ENCODE measurements at regions not wholly inside any gene's neighbourhood (a gene's known extent, or its start where the extent isn't known, plus 50 kb on each side); places are given as distances from the start of the nearest gene placed in this dataset.
"Not testable (repeated sequence)": the region's sequence is repeated elsewhere in the genome, so short reads cannot be mapped to it uniquely, and the experiment has no call there.

DNA sequence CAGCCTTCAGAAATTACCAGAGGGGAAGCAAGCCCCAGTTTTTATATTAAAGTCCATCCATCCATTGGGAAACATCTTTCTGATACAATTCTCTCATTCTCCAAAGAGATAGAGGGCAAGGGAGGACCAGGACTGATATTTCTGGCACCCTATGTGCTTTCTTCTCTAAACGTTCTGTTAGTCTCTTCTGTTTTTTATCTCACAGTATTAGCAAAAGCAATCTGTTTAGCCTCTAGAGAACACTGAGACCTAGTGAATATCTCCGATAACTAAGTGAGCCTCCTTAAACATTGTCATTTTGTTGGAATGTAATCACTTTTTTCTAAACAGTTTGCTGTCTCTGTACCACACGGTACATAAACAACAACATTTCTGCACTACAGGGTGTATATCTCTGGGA is 464.6 kb downstream of the JRKL start:
- ChIA-PET POLR2A (no interaction called here), CTCF (no interaction called here)
- Histone ChIP-seq H3K27ac (ENCODE audit: low read length in 2 of 2) (no peak overlapping the region), H3K9me3 (ENCODE audit: control extremely low read depth in 1 of 3, control insufficient read depth in 2 of 3, insufficient read depth in 1 of 3, low read length in 2 of 3) (peaks cover 0 to 7% (median 0%) of the 10 kb centered on the region in 3 donors), H3K36me3 (replicated peaks in 1 of 2; ENCODE audit: control extremely low read depth in 1 of 2, control insufficient read depth in 1 of 2, extremely low read depth in 1 of 2, insufficient read depth in 2 of 2, low read length in 1 of 2) (no peaks in the 10 kb centered on the region), H3K79me2 (ENCODE audit: control insufficient read depth, insufficient read depth, low read length) (no peaks in the 10 kb centered on the region), H4K20me1 (ENCODE audit: control insufficient read depth, insufficient read depth, low read length, poor library complexity, severe bottlenecking) (no peaks in the 10 kb centered on the region), H3K4me2 (replicated peaks; ENCODE audit: low read depth, low read length, poor library complexity, severe bottlenecking) (no peak overlapping the region), H3K4me1 (ENCODE audit: control insufficient read depth in 2 of 2, insufficient read depth in 2 of 2, low read length in 2 of 2) (no peaks in the 10 kb centered on the region), H3K9ac (ENCODE audit: low read length) (no peak overlapping the region), H3K27me3 (replicated peaks in 1 of 4; ENCODE audit: control extremely low read depth in 1 of 4, control insufficient read depth in 3 of 4, insufficient read depth in 4 of 4, low read length in 3 of 4) (no peaks in the 10 kb centered on the region), H3K4me3 (ENCODE audit: control extremely low read depth in 1 of 5, extremely low read depth in 1 of 5, insufficient read depth in 1 of 5, low read depth in 2 of 5, low read length in 4 of 5) (no peak overlapping the region), H2AFZ (ENCODE audit: insufficient read depth, low read depth, low read length, poor library complexity, severe bottlenecking) (no peak overlapping the region)
- WGBS (ENCODE audit: insufficient coverage), result 71% methylated on average over 1 of the region's 3 CpGs
- intact Hi-C loops (cut with micrococcal nuclease), result no loop called here
- no peaks in the 10 kb centered on the region for H3K4me1 Mint-ChIP-seq
- peaks cover 4% of the 10 kb centered on the region for H3K9me3 Mint-ChIP-seq (ENCODE audit: insufficient read depth)
- H3K4me3 Mint-ChIP-seq, result no peak overlapping the region
- DNase-seq (no peak), ATAC-seq (ENCODE audit: low read depth) (no peak)
- no peak overlapping the region for H3K27ac Mint-ChIP-seq
- H3K27me3 Mint-ChIP-seq, result no peaks in the 10 kb centered on the region
- TF ChIP-seq, protein P1, sequence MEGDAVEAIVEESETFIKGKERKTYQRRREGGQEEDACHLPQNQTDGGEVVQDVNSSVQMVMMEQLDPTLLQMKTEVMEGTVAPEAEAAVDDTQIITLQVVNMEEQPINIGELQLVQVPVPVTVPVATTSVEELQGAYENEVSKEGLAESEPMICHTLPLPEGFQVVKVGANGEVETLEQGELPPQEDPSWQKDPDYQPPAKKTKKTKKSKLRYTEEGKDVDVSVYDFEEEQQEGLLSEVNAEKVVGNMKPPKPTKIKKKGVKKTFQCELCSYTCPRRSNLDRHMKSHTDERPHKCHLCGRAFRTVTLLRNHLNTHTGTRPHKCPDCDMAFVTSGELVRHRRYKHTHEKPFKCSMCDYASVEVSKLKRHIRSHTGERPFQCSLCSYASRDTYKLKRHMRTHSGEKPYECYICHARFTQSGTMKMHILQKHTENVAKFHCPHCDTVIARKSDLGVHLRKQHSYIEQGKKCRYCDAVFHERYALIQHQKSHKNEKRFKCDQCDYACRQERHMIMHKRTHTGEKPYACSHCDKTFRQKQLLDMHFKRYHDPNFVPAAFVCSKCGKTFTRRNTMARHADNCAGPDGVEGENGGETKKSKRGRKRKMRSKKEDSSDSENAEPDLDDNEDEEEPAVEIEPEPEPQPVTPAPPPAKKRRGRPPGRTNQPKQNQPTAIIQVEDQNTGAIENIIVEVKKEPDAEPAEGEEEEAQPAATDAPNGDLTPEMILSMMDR (IDR thresholded peaks at IDR 0.05), result no peak
- TF ChIP-seq EZH2 (IDR thresholded peaks at IDR 0.05; ENCODE audit: borderline replicate concordance, insufficient read depth, low read depth, low read length, poor library complexity, severe bottlenecking), result no peak

DNA sequence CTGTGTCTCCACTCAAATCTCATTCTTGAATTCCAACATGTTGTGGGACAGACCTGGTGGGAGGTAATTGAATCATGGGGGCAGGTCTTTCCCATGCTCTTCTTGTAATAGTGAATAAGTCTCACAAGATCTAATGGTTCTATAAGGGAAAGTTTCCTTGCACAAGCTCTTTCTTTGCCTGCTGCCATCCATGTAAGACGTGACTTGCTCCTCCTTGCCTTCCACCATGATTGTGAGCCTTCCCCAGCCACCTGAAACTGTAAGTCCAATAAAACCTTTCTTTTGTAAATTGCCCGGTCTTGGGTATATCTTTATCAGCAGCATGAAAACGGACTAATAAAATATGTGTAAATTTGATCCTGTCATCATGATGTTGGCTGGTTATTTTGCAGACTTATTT is 471.9 kb downstream of the JRKL start:
- DNase-seq; H3K4me1 Mint-ChIP-seq; H3K9me3 Mint-ChIP-seq (ENCODE audit: insufficient read depth); H2AFZ ChIP-seq (ENCODE audit: insufficient read depth, low read depth, low read length, poor library complexity, severe bottlenecking); POLR2A ChIA-PET; CTCF ChIA-PET; H3K36me3 ChIP-seq (replicated peaks in 1 of 2; ENCODE audit: control extremely low read depth in 1 of 2, control insufficient read depth in 1 of 2, extremely low read depth in 1 of 2, insufficient read depth in 2 of 2, low read length in 1 of 2); H3K4me2 ChIP-seq (replicated peaks; ENCODE audit: low read depth, low read length, poor library complexity, severe bottlenecking); H3K4me3 ChIP-seq (ENCODE audit: control extremely low read depth in 1 of 5, extremely low read depth in 1 of 5, insufficient read depth in 1 of 5, low read depth in 2 of 5, low read length in 4 of 5); ATAC-seq (ENCODE audit: low read depth); H3K27ac ChIP-seq (ENCODE audit: low read length in 2 of 2); H3K9me3 ChIP-seq (ENCODE audit: control extremely low read depth in 1 of 3, control insufficient read depth in 2 of 3, insufficient read depth in 1 of 3, low read length in 2 of 3); H3K27ac Mint-ChIP-seq; H3K27me3 ChIP-seq (replicated peaks in 1 of 4; ENCODE audit: control extremely low read depth in 1 of 4, control insufficient read depth in 3 of 4, insufficient read depth in 4 of 4, low read length in 3 of 4); H3K27me3 Mint-ChIP-seq; H4K20me1 ChIP-seq (ENCODE audit: control insufficient read depth, insufficient read depth, low read length, poor library complexity, severe bottlenecking); H3K9ac ChIP-seq (ENCODE audit: low read length); H3K4me1 ChIP-seq (ENCODE audit: control insufficient read depth in 2 of 2, insufficient read depth in 2 of 2, low read length in 2 of 2); H3K79me2 ChIP-seq (ENCODE audit: control insufficient read depth, insufficient read depth, low read length); H3K4me3 Mint-ChIP-seq; intact Hi-C loops (cut with micrococcal nuclease): not testable (repeated sequence)
- WGBS (ENCODE audit: insufficient coverage), result 89% methylated on average over 3 of the region's 3 CpGs
